ENCODE measurements at regions not wholly inside any gene's neighbourhood (a gene's known extent, or its start where the extent isn't known, plus 50 kb on each side); places are given as distances from the start of the nearest gene placed in this dataset.

GRCh38 chr12:115322275-115322674 lies 638.3 kb upstream of the TBX3 start:
- TF ChIP-seq ZBTB33 (IDR thresholded peaks at IDR 0.05; ENCODE audit: extremely low read depth, insufficient replicate concordance, low read length) (no peak), CTCF (IDR thresholded peaks at IDR 0.05 in 2 of 3, conservative IDR thresholded peaks at IDR 0.05 in 1 of 3; ENCODE audit: borderline replicate concordance in 1 of 3, insufficient read depth in 1 of 3, low read depth in 2 of 3, low read length in 2 of 3) (no peak), SP1 (IDR thresholded peaks at IDR 0.05; ENCODE audit: low read depth) (no peak), YY1 (IDR thresholded peaks at IDR 0.05; ENCODE audit: extremely low read depth, insufficient replicate concordance, low read depth, low read length) (no peak)

All from HCT116 (cell line).